IMR-90 (cell line): ENCODE measurements at regions not wholly inside any gene's neighbourhood (a gene's known extent, or its start where the extent isn't known, plus 50 kb on each side); places are given as distances from the start of the nearest gene placed in this dataset.
"Not testable (repeated sequence)": the region's sequence is repeated elsewhere in the genome, so short reads cannot be mapped to it uniquely, and the experiment has no call there.

Experiments
- CEBPB ChIP-seq: IDR thresholded peaks from 2 replicates; pipeline ENCODE4 v1.6.1; 2012; ENCODE audit warnings: low read depth, low read length, improper control_type of control experiment
- CTCF ChIP-seq: conservative IDR thresholded peaks from 2 replicates; pipeline ENCODE4 v1.5.1; 2012; ENCODE audit warnings: mild to moderate bottlenecking, low read depth, low read length, improper control_type of control experiment
- ELK1 ChIP-seq: fragments of 150-350 bp; IDR thresholded peaks from 2 replicates; pipeline ENCODE4 v1.6.1; 2016; ENCODE audit warnings: low read depth, mild to moderate bottlenecking, low read length, moderate library complexity, borderline replicate concordance
- POLR2A ChIP-seq: IDR thresholded peaks from 2 replicates; pipeline ENCODE4 v1.6.1; 2012; ENCODE audit warnings: mild to moderate bottlenecking, low read depth, low read length
- RCOR1 ChIP-seq: IDR thresholded peaks from 2 replicates; pipeline ENCODE4 v1.6.1; 2012; ENCODE audit warnings: mild to moderate bottlenecking, low read length, improper control_type of control experiment; ENCODE audit not compliant: insufficient replicate concordance
- RFX5 ChIP-seq: IDR thresholded peaks from 2 replicates; pipeline ENCODE4 v1.8.0; 2012; ENCODE audit warnings: low read depth, mild to moderate bottlenecking, low read length, moderate library complexity

- TF ChIP-seq RFX5, CTCF, ELK1, CEBPB, POLR2A, RCOR1: not testable (repeated sequence)
These were observed 85.6 kb upstream of the PEG3 start for GRCh38 chr19:56926094-56926493.
